Ascending aorta (tissue), 2 donors: ENCODE measurements at regions not wholly inside any gene's neighbourhood (a gene's known extent, or its start where the extent isn't known, plus 50 kb on each side); places are given as distances from the start of the nearest gene placed in this dataset.
A peak's percentile ranks its signal among the peaks of the same experiment; 100 is the strongest.

Source experiments
- DNase-seq, 2 donors: peaks; one replicate each; pipeline ENCODE4 v3.0.0-alpha.2; 2019; ENCODE audit warnings: low spot score in 2 of 2
- H3K27ac ChIP-seq, 2 donors: fragments of 200-600 bp; sonication (generic); one replicate each; pipeline ENCODE4 v1.5.1; 2016 to 2017; ENCODE audit warnings: mild to moderate bottlenecking in 1 of 2
- H3K27me3 ChIP-seq: fragments of 200-600 bp; sonication (generic); one replicate; pipeline ENCODE4 v1.5.1; 2017
- H3K36me3 ChIP-seq, 2 donors: fragments of 200-600 bp; sonication (generic); one replicate each; pipeline ENCODE4 v1.5.1; 2016
- H3K4me1 ChIP-seq, 2 donors: fragments of 200-600 bp; sonication (generic); one replicate each; pipeline ENCODE4 v1.5.1; 2016 to 2017; ENCODE audit warnings: mild to moderate bottlenecking in 1 of 2
- H3K4me3 ChIP-seq, 2 donors: fragments of 200-600 bp; sonication (generic); one replicate each; pipeline ENCODE4 v1.5.1; 2016 to 2017; ENCODE audit warnings: mild to moderate bottlenecking in 1 of 2
- H3K9me3 ChIP-seq, 2 donors: fragments of 200-600 bp; sonication (generic); one replicate each; pipeline ENCODE4 v1.5.1; 2016
- CTCF ChIP-seq, 3 experiments: fragments of 200-600 bp in 2 of 3; fragments of 450-650 bp in 1 of 3; sonication (generic) in 2 of 3; IDR thresholded peaks; one replicate each; pipeline ENCODE4 v1.5.1; 2016 to 2019; ENCODE audit warnings: antibody characterized with exemption in 3 of 3, mild to moderate bottlenecking in 1 of 3, moderate library complexity in 1 of 3
- intact Hi-C: fragments of 100-400 bp; cut with DNase I; formaldehyde crosslinking; loops from one replicate; pipeline ENCODE4 v1.15.1; 2023

- Histone ChIP-seq H3K4me1 (peaks cover 0 to 34% of the 10 kb centered on the region in 2 donors), H3K4me3 (no peak overlapping the region), H3K27me3 (no peaks in the 10 kb centered on the region), H3K27ac (peak overlapping the region; percentile 67 to 75), H3K9me3 (no peaks in the 10 kb centered on the region), H3K36me3 (no peaks in the 10 kb centered on the region)
- no peak for TF ChIP-seq CTCF (IDR thresholded peaks at IDR 0.05)
- peak; percentile 37 to 81 for DNase-seq
- intact Hi-C loops: loop anchor here (2.0 to 5.0 kb wide), 2 partner anchors 14 to 82 kb away; no protein-coding TSS in a partner anchor
Measured at GRCh38 chr9:530681-531080, 310.8 kb upstream of the DMRT1 start.

GRCh38 chr9:532707-533106 lies 308.8 kb upstream of the DMRT1 start:
- no peak for DNase-seq
- H3K4me3 ChIP-seq: no peak overlapping the region
- H3K36me3 ChIP-seq: no peaks in the 10 kb centered on the region
- H3K27ac ChIP-seq: peak overlapping the region; percentile 12 to 75
- peaks cover 0 to 34% of the 10 kb centered on the region in 2 donors for H3K4me1 ChIP-seq
- TF ChIP-seq CTCF (IDR thresholded peaks at IDR 0.05): no peak
- no peaks in the 10 kb centered on the region for H3K27me3 ChIP-seq
- H3K9me3 ChIP-seq: no peaks in the 10 kb centered on the region
- intact Hi-C loops: loop anchor here (5.0 kb wide), 1 partner anchor 80 kb away; no protein-coding TSS in a partner anchor

GRCh38 chr9:534886-535285 lies 306.6 kb upstream of the DMRT1 start:
- peak; percentile 26 to 90 for DNase-seq
- Histone ChIP-seq H3K27ac (peak overlapping the region; percentile 63 to 75), H3K4me1 (peaks cover 0 to 34% of the 10 kb centered on the region in 2 donors), H3K36me3 (no peaks in the 10 kb centered on the region), H3K4me3 (peak overlapping the region in 1 of 2 donors; percentile 16), H3K27me3 (no peaks in the 10 kb centered on the region), H3K9me3 (no peaks in the 10 kb centered on the region)
- no peak for TF ChIP-seq CTCF (IDR thresholded peaks at IDR 0.05)
- intact Hi-C loops: loop anchor here (2.0 to 5.0 kb wide), 2 partner anchors 30 to 77 kb away; partner anchors contain the start of gene KANK1

- Histone ChIP-seq H3K27ac (peak overlapping the region; percentile 59 to 63), H3K4me3 (peak overlapping the region in 1 of 2 donors; percentile 16), H3K4me1 (peaks cover 0 to 29% of the 10 kb centered on the region in 2 donors), H3K27me3 (no peaks in the 10 kb centered on the region), H3K36me3 (no peaks in the 10 kb centered on the region), H3K9me3 (no peaks in the 10 kb centered on the region)
- no peak for DNase-seq
- no peak for TF ChIP-seq CTCF (IDR thresholded peaks at IDR 0.05)
- intact Hi-C loops: loop anchor here (2.0 kb wide), 1 partner anchor 31 kb away; the partner anchor contains the start of gene KANK1
Measured at GRCh38 chr9:535356-535755, 306.1 kb upstream of the DMRT1 start.

- no peak for DNase-seq
- H3K36me3 ChIP-seq: no peaks in the 10 kb centered on the region
- H3K27me3 ChIP-seq: no peaks in the 10 kb centered on the region
- H3K27ac ChIP-seq: no peak overlapping the region
- peaks cover 0 to 18% of the 10 kb centered on the region in 2 donors for H3K4me1 ChIP-seq
- H3K9me3 ChIP-seq: no peaks in the 10 kb centered on the region
- H3K4me3 ChIP-seq: no peak overlapping the region
- intact Hi-C loops: no loop called here
- no peak for TF ChIP-seq CTCF (IDR thresholded peaks at IDR 0.05)
Measured at GRCh38 chr9:536597-537511, 304.6 kb upstream of the DMRT1 start.
